ENCODE measurements at regions not wholly inside any gene's neighbourhood (a gene's known extent, or its start where the extent isn't known, plus 50 kb on each side); places are given as distances from the start of the nearest gene placed in this dataset.

DNA sequence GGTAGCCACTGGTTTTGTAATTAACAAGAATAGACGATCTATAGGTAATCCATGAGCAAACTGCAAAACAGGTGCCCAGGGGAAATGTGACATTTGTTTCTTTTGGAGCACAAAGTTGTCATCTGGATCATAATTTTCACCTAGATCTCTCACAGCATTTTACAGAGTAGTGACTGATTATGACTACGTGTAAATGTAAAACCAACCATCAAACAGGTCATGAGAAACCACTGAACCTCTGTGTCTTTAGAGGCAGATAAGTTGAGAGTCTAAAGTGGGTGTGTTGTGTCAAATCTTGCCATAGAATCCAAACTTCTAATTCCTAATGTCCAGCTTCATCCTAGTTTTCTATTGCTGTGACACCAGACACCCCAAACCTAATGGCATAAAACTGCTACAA, 648.1 kb downstream of the MID1IP1 start:
- H3K27me3 ChIP-seq = peaks cover 0 to 7% of the 10 kb centered on the region in 2 donors
- intact Hi-C loops (cut with DNase I; ENCODE audit: low total_unique reads) = no loop called here
- no peak for TF ChIP-seq POLR2A (IDR thresholded peaks at IDR 0.05)
- TF ChIP-seq, protein P1, sequence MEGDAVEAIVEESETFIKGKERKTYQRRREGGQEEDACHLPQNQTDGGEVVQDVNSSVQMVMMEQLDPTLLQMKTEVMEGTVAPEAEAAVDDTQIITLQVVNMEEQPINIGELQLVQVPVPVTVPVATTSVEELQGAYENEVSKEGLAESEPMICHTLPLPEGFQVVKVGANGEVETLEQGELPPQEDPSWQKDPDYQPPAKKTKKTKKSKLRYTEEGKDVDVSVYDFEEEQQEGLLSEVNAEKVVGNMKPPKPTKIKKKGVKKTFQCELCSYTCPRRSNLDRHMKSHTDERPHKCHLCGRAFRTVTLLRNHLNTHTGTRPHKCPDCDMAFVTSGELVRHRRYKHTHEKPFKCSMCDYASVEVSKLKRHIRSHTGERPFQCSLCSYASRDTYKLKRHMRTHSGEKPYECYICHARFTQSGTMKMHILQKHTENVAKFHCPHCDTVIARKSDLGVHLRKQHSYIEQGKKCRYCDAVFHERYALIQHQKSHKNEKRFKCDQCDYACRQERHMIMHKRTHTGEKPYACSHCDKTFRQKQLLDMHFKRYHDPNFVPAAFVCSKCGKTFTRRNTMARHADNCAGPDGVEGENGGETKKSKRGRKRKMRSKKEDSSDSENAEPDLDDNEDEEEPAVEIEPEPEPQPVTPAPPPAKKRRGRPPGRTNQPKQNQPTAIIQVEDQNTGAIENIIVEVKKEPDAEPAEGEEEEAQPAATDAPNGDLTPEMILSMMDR (IDR thresholded peaks at IDR 0.05) = no peak
- no peak overlapping the region for H3K27ac ChIP-seq
- no peaks in the 10 kb centered on the region for H3K36me3 ChIP-seq
- no peaks in the 10 kb centered on the region for H3K4me1 ChIP-seq
- DNase-seq = no peak
- no peaks in the 10 kb centered on the region for H3K9me3 ChIP-seq
- H3K4me3 ChIP-seq = no peak overlapping the region

DNA sequence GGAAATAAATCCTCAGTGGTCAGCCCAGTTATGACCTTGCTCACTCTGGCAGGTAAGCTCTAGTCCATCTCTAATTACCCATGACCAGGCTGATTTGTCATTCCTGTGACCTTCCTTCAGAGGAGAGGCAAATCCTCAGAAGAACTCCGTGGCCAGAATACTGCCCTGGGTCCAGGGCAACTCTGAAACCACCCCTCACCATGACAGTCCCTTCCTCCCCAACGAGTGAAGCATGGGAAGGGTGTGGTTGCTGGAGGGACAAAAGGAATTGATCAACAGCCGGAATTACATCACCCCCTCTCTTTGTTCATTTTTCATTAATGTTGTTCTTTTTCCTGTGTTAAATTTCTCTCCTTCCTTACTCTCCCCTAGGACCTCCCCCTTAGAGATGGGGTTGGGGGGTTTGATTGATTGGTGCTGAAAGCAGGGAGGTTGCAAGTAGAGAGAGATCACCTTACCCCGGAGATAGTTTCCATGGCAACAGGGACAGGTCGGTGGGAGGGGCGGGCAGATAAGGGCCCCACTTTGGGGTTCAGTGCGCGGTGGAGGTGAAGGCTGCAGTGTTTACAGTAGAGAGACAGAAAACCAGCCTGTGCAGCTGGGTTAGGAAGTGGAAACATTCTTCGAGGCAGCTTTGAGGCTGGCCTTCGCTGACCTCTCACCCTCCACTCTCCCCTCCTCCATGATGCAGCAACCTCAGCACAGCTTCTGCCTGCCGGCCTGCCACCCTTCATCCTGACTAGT, 647.4 kb downstream of the BCOR start:
- H3K27me3 ChIP-seq = peaks cover 0 to 7% of the 10 kb centered on the region in 2 donors
- DNase-seq = no peak
- no peak for TF ChIP-seq POLR2A (IDR thresholded peaks at IDR 0.05)
- TF ChIP-seq, protein P1 (IDR thresholded peaks at IDR 0.05) = no peak
- H3K4me1 ChIP-seq = no peaks in the 10 kb centered on the region
- no peak overlapping the region for H3K27ac ChIP-seq
- intact Hi-C loops (cut with DNase I; ENCODE audit: low total_unique reads) = no loop called here
- H3K36me3 ChIP-seq = no peaks in the 10 kb centered on the region
- H3K9me3 ChIP-seq = no peaks in the 10 kb centered on the region
- no peak overlapping the region for H3K4me3 ChIP-seq

DNA sequence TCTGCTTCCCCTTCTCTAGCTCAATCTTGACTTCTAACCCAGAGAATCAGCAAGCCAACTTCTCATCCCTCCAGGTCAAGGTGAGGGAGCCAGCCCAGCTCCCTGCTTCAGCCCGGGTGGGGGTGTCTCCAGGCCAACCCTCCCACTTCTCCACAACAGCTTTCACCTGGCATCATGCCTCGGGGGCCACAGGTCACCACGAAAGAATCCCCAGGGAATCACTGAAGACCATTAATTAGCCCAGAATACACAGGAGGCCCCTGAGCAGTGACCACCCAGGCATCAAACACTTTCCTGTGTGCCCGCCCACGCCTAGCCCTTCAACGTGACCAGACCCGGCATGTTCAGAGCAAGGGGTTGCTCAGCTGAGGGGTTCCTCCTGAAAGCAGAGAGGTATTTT, 646.7 kb downstream of the BCOR start:
- intact Hi-C loops (cut with DNase I; ENCODE audit: low total_unique reads) = no loop called here
- no peaks in the 10 kb centered on the region for H3K9me3 ChIP-seq
- no peaks in the 10 kb centered on the region for H3K4me1 ChIP-seq
- H3K4me3 ChIP-seq = no peak overlapping the region
- TF ChIP-seq, protein P1 (IDR thresholded peaks at IDR 0.05) = no peak
- TF ChIP-seq POLR2A (IDR thresholded peaks at IDR 0.05) = no peak
- no peak for DNase-seq
- H3K27ac ChIP-seq = no peak overlapping the region
- no peaks in the 10 kb centered on the region for H3K36me3 ChIP-seq
- peaks cover 0 to 7% of the 10 kb centered on the region in 2 donors for H3K27me3 ChIP-seq

DNA sequence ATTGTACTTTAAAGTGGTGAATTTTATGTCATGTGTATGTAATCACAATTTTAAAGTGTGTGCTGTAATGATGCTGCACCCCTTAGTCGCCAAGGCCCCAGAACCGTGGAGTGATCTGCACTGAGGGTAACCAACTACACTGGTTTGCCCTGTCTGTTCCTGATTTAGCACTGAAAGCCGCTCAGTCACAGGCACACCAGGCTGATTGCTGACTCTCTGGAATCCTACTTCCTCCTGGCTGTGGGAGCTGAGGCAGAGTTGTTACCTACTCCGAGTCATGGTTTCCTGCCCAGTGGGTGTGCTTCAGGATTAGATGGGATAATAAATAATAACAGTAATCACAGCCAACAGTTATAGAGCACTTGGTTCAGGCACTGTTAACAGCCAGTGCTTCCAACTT, 645.4 kb downstream of the BCOR start:
- intact Hi-C loops (cut with DNase I; ENCODE audit: low total_unique reads) = no loop called here
- TF ChIP-seq, protein P1 (IDR thresholded peaks at IDR 0.05) = no peak
- no peak for TF ChIP-seq POLR2A (IDR thresholded peaks at IDR 0.05)
- peaks cover 0 to 7% of the 10 kb centered on the region in 2 donors for H3K27me3 ChIP-seq

DNA sequence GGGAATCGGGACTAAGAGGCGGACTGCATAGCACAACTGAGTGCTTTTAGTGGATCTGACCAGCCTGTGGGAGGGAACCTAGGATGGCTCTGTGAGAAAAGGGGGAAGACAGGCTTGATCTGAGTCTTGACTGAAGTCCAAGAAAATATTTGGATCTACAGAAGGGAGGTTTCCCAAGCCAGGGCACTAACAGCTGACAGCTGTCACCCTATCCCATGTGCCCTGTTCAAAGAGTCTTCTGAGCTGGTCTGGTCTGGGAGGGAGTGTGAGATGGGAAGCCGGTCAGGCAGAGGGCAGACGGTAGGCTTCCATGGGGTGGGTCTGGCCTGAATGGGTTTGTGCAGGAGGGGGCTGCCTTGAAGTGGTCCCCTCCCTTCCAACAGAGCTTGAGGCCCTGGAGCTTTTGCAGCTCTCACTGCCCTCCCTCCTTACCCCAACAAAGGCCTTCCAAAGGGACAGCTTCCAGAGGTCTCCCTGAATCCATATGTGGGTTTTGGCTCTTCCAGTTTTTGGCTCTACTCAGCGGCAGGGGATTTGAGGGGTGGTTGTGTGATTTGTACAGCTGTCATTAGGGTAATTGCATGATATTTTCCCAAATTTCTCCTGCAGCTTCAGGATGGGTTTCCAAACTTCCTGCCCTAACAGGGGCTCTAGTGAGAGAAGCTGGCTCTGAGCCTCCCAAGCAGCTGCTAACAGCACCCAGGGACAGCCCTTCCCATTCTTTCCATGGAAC, 643.7 kb downstream of the BCOR start:
- intact Hi-C loops (cut with DNase I; ENCODE audit: low total_unique reads) = no loop called here
- peaks cover 0 to 7% of the 10 kb centered on the region in 2 donors for H3K27me3 ChIP-seq
- no peak overlapping the region for H3K4me3 ChIP-seq
- TF ChIP-seq, protein P1 (IDR thresholded peaks at IDR 0.05) = no peak
- no peak for TF ChIP-seq POLR2A (IDR thresholded peaks at IDR 0.05)
- H3K36me3 ChIP-seq = no peaks in the 10 kb centered on the region
- no peak overlapping the region for H3K27ac ChIP-seq
- no peaks in the 10 kb centered on the region for H3K4me1 ChIP-seq
- DNase-seq = no peak
- H3K9me3 ChIP-seq = no peaks in the 10 kb centered on the region

More for the DNA sequence above, 645.4 kb downstream of the BCOR start:
- DNase-seq = no peak
- Histone ChIP-seq H3K27ac (no peak overlapping the region), H3K9me3 (no peaks in the 10 kb centered on the region), H3K36me3 (no peaks in the 10 kb centered on the region), H3K4me3 (no peak overlapping the region), H3K4me1 (no peaks in the 10 kb centered on the region)

Data from uterus (tissue), 3 donors.